Neural cell (in vitro differentiated cells): ENCODE measurements at regions not wholly inside any gene's neighbourhood (a gene's known extent, or its start where the extent isn't known, plus 50 kb on each side); places are given as distances from the start of the nearest gene placed in this dataset.

Experiments used
- H2AFZ ChIP-seq: fragments of 200-600, 300-800 bp; sonication (generic), shearing (Covaris generic); 2 replicates; pipeline ENCODE4 v1.6.0; 2014; ENCODE audit warnings: low read depth, mild to moderate bottlenecking, antibody characterized with exemption, low read length, moderate library complexity
- H3F3A ChIP-seq: fragments of 200-600 bp; shearing (Covaris generic); 2 replicates; pipeline ENCODE4 v1.6.1; 2016; ENCODE audit warnings: mild to moderate bottlenecking, moderate library complexity, mixed read lengths, antibody characterized with exemption, low read length; ENCODE audit not compliant: insufficient read depth, poor library complexity, severe bottlenecking
- H3K27ac ChIP-seq: fragments of 200-600, 300-800 bp; sonication (generic), shearing (Covaris generic); 2 replicates; pipeline ENCODE4 v1.5.1; 2014; ENCODE audit warnings: mild to moderate bottlenecking, low read length, moderate library complexity
- H3K27me3 ChIP-seq: fragments of 300-800, 200-600 bp; sonication (generic), shearing (Covaris generic); 2 replicates; pipeline ENCODE4 v1.6.0; 2014; ENCODE audit warnings: mild to moderate bottlenecking, low read depth, low read length, moderate library complexity; ENCODE audit not compliant: insufficient read depth
- H3K36me3 ChIP-seq: fragments of 300-800, 200-600 bp; sonication (generic), shearing (Covaris generic); 2 replicates; pipeline ENCODE4 v1.5.1; 2014; ENCODE audit warnings: mild to moderate bottlenecking, antibody characterized with exemption, low read length, moderate library complexity; ENCODE audit not compliant: insufficient read depth
- H3K4me2 ChIP-seq: fragments of 300-800, 200-600 bp; sonication (generic), shearing (Covaris generic); 2 replicates; pipeline ENCODE4 v1.6.0; 2014; ENCODE audit warnings: mild to moderate bottlenecking, low read length
- H3K4me3 ChIP-seq: fragments of 300-800, 200-600 bp; sonication (generic), shearing (Covaris generic); 2 replicates; pipeline ENCODE4 v1.5.1; 2014; ENCODE audit warnings: mild to moderate bottlenecking, low read length, moderate library complexity
- H3K79me2 ChIP-seq: fragments of 200-600 bp; shearing (Covaris generic); replicated peaks from 2 replicates; pipeline ENCODE4 v1.6.0; 2014; ENCODE audit warnings: mild to moderate bottlenecking, low read length, moderate library complexity; ENCODE audit not compliant: insufficient read depth
- H3K9ac ChIP-seq: fragments of 300-800, 200-600 bp; sonication (generic), shearing (Covaris generic); 2 replicates; pipeline ENCODE4 v1.6.1; 2016; ENCODE audit warnings: mild to moderate bottlenecking, low read length, mixed read lengths
- H3K9me2 ChIP-seq: fragments of 200-600 bp; shearing (Covaris generic); 2 replicates; pipeline ENCODE4 v1.6.1; 2016; ENCODE audit warnings: mild to moderate bottlenecking, low read length, mixed read lengths; ENCODE audit not compliant: insufficient read depth
- H3K9me3 ChIP-seq: fragments of 200-600, 300-800 bp; sonication (generic), shearing (Covaris generic); 2 replicates; pipeline ENCODE4 v1.6.1; 2016; ENCODE audit warnings: mild to moderate bottlenecking, mixed run types, low read length, moderate library complexity, mixed read lengths
- H4K20me1 ChIP-seq: fragments of 200-600 bp; shearing (Covaris generic); 2 replicates; pipeline ENCODE4 v1.6.1; 2016; ENCODE audit warnings: mild to moderate bottlenecking, mixed run types; ENCODE audit not compliant: insufficient read depth
- CTCF ChIP-seq: fragments of 450-650 bp; IDR thresholded peaks from 2 replicates; pipeline ENCODE4 v1.5.1; 2014; ENCODE audit warnings: antibody characterized with exemption, mild to moderate bottlenecking, moderate library complexity; ENCODE audit not compliant: poor library complexity, severe bottlenecking
- EP300 ChIP-seq: fragments of 450-650 bp; conservative IDR thresholded peaks from 2 replicates; pipeline ENCODE4 v1.6.1; 2014; ENCODE audit warnings: antibody characterized with exemption, mild to moderate bottlenecking, moderate library complexity; ENCODE audit not compliant: poor library complexity, severe bottlenecking
- EZH2 ChIP-seq: fragments of 200-600, 300-800 bp; shearing (Covaris generic), sonication (generic); IDR thresholded peaks from 2 replicates; pipeline ENCODE4 v1.6.1; 2014; ENCODE audit warnings: antibody characterized with exemption, low read length, borderline replicate concordance, mild to moderate bottlenecking; ENCODE audit not compliant: insufficient read depth, poor library complexity, severe bottlenecking
- MXI1 ChIP-seq: fragments of 450-650 bp; conservative IDR thresholded peaks from 2 replicates; pipeline ENCODE4 v1.6.1; 2014; ENCODE audit warnings: antibody characterized with exemption, mild to moderate bottlenecking; ENCODE audit not compliant: poor library complexity, severe bottlenecking
- POLR2AphosphoS5 ChIP-seq: IDR thresholded peaks from 2 replicates; pipeline ENCODE4 v1.6.1; 2012
- RAD21 ChIP-seq: fragments of 450-650 bp; conservative IDR thresholded peaks from 2 replicates; pipeline ENCODE4 v1.6.1; 2014; ENCODE audit warnings: antibody characterized with exemption, mild to moderate bottlenecking, moderate library complexity
- REST ChIP-seq: IDR thresholded peaks from 2 replicates; pipeline ENCODE4 v1.6.1; 2012; ENCODE audit warnings: borderline replicate concordance
- SMC3 ChIP-seq: fragments of 450-650 bp; conservative IDR thresholded peaks from 2 replicates; pipeline ENCODE4 v1.6.1; 2014; ENCODE audit warnings: antibody characterized with exemption, mild to moderate bottlenecking, moderate library complexity; ENCODE audit not compliant: poor library complexity
- TAF1 ChIP-seq: IDR thresholded peaks from 2 replicates; pipeline ENCODE4 v1.6.1; 2012; ENCODE audit warnings: low read depth

- Histone ChIP-seq H3K27me3 (peaks cover 29% of the 10 kb centered on the region), H4K20me1 (no peaks in the 10 kb centered on the region)
Measured at GRCh38 chr12:132389026-132389425, 59.6 kb upstream of the GALNT9 start.

GRCh38 chr12:132388379-132389015, 59.1 kb upstream of the GALNT9 start:
- no peaks in the 10 kb centered on the region for H4K20me1 ChIP-seq
- H3K4me3 ChIP-seq: no peak overlapping the region
- H2AFZ ChIP-seq: no peak overlapping the region
- no peak overlapping the region for H3K4me2 ChIP-seq
- H3K36me3 ChIP-seq: no peaks in the 10 kb centered on the region
- H3K9me2 ChIP-seq: no peaks in the 10 kb centered on the region
- H3F3A ChIP-seq: no peaks in the 10 kb centered on the region
- H3K9me3 ChIP-seq: no peaks in the 10 kb centered on the region
- no peak overlapping the region for H3K27ac ChIP-seq
- H3K9ac ChIP-seq: no peak overlapping the region
- no peak for TF ChIP-seq EZH2
- TF ChIP-seq RAD21: no peak
- no peak for TF ChIP-seq POLR2AphosphoS5
- no peak for TF ChIP-seq CTCF
- TF ChIP-seq TAF1: no peak
- TF ChIP-seq MXI1: no peak
- H3K79me2 ChIP-seq: no peaks in the 10 kb centered on the region
- peaks cover 29% of the 10 kb centered on the region for H3K27me3 ChIP-seq

More at GRCh38 chr12:132389026-132389425, 59.6 kb upstream of the GALNT9 start:
- Histone ChIP-seq H2AFZ (no peak overlapping the region), H3K4me2 (no peak overlapping the region), H3K36me3 (no peaks in the 10 kb centered on the region), H3K9me3 (no peaks in the 10 kb centered on the region), H3K79me2 (no peaks in the 10 kb centered on the region), H3K27ac (no peak overlapping the region), H3K4me3 (no peak overlapping the region), H3K9ac (no peak overlapping the region), H3F3A (no peaks in the 10 kb centered on the region), H3K9me2 (no peaks in the 10 kb centered on the region)
- TF ChIP-seq MXI1 (no peak), RAD21 (no peak), POLR2AphosphoS5 (no peak), REST (no peak), TAF1 (no peak), SMC3 (no peak), EZH2 (no peak), EP300 (no peak), CTCF (no peak)
